HG02870 (cell line): ENCODE measurements at regions not wholly inside any gene's neighbourhood (a gene's known extent, or its start where the extent isn't known, plus 50 kb on each side); places are given as distances from the start of the nearest gene placed in this dataset.

ENCODE experiments used
- ATAC-seq: cut with Tn5 transposase; IDR thresholded peaks from one replicate; pipeline ENCODE4 v1.9.1; 2021; ENCODE audit warnings: mild to moderate bottlenecking, moderate library complexity; ENCODE audit not compliant: unreplicated experiment

DNA sequence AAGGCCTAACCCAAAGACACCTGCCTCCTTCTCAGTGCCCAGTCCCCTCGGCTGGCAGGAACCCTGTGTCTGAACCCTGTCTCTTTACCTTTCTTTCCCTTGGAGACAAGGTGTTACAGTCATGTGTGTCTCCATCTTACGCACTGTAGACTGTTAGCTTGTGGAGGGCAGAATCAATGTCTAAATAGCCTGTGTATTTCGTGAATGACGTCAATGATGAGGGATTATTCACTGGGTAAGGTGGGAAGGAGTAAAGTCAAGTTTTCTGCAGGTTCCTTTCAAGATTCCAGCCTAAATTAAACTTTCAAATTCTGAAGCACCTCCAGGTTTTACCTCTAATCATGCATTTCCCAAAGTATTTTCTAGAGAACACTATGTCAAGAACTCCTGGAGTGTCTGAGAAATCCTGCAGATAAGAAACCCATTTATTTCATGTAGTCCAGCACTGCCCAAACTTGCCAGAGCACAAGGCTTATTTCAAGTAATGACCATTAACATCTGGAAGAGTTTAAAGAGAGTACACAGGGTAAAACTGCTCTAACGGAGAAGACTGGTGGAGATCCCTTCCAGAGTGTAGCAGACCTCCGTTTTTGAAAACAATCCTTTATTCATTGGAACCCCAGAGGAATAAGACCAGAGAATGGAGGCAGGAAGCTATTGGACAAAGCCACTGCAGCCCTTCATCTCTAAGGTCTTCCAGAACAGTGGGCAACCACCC lies 72.8 kb downstream of the KCNF1 start:
- no peak for ATAC-seq

DNA sequence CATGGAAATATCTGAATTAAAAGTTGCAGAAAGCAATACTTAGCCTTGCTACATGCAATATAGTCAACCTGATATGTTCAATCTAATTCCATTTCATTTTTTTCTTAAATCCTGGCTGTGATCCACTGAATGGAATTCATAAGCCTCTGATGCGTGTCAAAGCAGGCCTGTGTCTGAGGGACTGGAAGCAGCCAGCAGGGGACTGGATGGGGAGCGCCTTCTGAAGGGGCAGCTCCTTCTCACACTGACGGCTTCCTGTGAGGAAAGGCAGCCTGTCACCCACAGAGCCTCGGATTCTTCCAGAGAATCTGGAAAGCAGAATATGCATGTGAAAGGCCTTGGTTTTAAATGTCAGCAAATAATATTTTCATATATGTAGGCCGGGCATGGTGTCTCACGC lies 73.5 kb downstream of the KCNF1 start:
- ATAC-seq: no peak

DNA sequence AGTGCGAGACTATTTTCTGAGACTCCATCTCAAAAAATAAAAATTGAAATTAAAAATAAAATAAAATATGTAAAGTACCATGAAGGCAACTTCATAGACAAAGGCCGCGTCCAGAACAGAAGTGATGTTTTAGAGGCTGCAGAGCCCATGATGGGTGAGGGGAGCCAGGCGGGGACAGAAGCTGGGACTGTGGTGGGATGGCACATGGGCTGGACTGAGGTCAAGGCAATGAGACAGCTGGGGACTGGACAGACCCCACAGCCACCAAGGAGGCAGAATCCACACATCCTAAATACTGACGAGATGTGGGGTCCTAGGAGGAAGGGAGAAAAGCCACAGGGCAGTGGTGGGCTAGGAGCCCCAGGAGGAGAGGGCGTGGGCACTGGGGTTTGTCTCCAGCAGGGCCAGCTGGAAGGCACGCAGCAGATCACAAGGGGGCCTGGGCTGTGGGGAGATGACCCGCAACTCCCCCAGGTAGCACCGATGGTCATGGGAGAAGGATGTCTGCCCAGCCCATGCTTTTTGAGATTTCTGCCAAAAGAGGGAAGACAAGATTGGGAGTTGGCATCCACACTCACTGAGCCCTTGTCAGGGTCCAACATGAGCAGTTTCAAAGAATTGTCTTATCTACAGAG lies 74.3 kb downstream of the KCNF1 start:
- ATAC-seq: no peak

DNA sequence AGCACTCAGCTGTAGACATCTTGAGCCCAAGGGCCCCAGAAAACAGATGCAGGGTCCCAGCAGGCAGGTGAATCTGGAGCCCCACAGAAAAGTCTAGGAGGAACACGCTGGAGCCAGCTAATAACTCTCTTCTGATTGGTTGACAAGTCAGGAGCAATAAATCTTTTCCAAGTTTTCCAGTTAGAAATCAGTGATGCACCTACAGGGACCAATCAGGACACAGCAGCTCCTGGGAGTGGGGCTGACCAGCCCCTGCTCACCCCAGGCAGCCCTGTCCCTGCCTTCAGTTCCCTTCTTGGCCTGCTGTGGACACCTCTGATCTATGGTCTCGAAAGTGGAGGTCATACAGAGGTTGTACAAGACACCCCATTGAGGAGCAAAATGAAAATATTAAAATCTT lies 75.7 kb downstream of the KCNF1 start:
- no peak for ATAC-seq

DNA sequence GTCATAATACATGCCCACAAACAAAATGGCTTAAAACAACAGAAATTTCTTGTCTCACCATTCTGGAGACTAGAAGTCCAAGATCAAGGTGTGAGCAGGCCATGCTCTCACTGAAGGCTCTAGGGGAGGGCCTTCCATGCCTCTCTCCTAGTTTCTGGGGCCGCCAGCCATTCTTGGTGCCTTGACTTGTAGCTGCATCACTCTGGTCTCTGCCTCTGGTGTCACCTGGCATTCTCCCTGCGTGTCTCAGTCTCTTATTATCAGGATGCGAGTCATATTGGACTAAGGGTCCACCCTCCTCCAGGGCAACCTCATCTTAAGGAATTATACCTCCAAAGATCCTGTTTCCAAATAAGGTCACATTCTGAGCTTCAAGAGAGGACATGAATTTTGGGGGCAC lies 76.1 kb downstream of the KCNF1 start:
- ATAC-seq: no peak

DNA sequence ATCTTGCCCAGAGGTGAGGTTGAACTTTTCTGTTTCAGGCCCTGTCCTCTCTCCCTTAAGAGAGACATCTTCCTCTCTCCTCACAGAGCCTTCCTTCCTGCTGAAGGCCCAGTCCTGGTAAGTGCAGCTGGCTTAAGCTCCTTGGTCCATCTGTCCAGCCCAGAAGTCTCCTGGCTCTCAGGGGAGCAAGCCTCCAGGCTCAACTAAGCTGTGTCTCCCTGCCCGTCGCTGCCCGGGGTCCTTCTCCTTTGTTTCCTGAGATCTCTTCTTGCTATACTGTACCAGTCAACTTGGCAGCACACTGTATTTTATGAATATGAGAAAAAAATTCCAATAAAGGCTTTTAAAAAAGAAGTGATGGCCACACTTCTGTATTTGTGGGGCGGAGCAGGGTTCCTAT lies 77.4 kb downstream of the KCNF1 start:
- ATAC-seq: no peak

DNA sequence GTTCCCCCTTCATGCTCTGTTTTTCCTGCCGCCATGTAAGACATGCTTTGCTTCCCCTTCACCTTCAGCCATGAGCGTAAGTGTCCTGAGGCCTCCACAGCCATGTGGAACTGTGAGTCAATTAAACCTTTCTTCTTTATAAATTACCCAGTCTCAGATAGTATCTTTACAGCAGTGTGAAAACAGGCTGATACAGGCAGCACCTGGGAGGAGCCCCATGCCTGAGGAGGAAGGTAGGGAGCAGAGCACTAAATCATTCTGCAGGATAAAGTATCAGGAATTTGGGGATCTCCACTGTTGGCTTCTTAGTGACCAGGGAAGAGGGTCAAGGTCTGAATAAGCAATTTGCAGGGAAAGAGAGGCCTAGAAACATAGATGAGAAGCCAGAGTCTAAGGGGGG lies 78.0 kb downstream of the KCNF1 start:
- ATAC-seq: no peak

DNA sequence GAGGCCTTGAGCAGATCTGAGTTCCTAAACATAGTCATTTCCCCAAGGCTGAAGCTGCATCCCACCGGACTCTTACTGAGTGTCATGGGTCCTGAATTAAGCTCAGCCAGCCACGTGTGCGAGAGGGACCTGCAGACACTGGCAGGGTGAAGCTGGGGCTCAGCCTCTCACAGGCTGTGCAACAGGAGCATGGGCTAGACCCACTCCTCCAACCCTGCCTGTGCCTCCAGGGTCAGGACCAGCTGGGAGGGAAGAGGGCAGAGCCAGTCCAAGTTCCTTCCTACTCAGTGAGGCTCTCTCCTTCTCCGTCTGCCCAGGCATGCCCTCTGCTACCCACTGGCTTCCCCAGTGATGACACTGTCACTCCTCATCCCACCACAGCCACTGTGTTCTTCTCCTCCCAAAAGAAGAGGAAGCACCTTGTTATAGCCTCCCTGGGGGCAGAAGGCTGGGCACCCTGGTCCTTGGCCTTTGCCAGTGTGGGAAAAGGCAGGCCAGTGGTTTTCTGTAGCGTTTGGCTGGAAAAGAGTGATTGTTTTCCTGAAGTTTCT lies 78.9 kb downstream of the KCNF1 start:
- ATAC-seq: no peak

DNA sequence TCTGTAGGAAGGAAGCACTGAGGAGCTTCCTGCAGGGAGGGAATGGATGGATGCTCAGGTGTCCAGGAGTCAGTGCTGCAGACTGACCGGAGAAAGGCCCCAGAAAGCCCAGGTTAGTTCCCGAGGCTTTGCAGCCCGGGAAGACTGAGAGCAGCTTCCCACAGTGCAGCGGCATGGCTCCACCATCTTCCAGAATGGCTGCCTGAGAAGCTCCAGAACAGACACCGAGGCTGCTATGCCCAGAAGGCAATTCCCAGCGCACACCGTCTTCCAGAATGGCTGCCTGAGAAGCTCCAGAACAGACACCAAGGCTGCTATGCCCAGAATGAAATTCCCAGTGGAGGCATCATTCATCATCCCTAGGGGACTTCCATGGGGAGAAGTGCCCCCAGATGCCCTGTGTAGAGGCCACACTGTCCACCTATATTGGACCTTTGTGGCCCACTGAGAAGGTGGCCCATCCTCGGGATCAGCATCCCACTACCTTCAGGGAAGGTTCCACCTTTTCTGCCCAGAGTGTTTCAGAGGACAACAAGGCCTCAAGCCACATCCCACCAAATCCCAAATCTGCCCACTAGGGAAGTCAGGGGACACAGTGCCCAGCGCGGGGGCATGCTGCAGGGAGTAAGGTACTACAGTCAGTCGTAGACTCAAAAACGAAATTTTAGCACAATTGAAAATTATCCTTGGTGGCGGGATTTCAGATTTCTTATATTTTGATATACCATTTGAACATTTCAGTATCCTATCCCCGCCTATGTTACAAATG lies 80.5 kb downstream of the KCNF1 start:
- ATAC-seq: no peak

DNA sequence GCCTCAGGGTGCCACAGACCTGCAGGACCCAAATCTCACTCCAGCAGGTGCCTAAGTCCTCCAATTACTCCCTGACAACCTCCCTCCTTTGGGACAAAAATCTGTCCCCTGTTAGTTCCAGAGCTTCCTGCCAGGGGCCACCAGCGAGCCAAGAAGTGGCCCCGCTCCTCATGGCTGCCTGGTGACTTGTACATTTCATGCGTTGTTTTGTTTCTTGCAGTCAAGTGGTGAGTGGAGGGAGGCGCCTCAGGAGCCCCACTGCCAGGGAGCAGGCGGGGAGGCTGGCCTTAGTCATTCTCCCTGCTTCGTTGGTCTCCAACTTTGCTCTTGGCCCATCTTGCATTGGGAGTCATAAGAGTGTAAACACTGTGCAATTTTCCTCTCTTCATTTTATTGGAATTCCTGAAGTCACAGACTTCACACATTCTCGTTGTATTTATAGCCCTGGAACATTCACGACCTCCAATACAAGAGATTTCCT lies 81.3 kb downstream of the KCNF1 start:
- no peak for ATAC-seq

DNA sequence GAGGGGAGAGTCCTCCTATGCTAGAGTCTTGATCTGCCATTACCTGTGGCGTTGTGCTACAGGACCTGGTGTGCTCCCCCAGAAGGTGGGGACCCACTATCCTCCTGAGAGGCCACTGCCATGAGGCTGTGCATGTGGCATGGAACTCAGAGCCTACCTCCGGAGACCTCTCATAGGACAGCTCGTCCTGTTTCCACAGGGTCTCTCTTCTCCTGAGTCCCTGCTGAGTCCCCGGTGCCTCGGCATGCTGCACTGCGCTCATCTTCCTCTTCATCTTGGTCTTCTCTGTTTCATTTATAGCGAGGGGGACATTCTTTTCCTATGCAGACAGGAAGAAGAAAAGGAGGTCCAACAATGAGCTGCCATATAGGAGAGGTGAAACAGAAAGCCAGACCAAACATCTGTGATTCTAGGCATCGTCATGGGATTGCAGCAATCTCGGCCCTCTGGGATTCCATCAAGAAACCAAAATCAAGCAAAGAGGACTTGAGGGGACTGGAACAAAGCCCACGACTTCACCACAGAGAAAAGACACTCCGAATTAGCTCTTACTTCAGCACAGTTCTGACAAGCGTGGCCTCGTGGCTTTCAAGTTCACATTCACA lies 83.7 kb downstream of the KCNF1 start:
- no peak for ATAC-seq

DNA sequence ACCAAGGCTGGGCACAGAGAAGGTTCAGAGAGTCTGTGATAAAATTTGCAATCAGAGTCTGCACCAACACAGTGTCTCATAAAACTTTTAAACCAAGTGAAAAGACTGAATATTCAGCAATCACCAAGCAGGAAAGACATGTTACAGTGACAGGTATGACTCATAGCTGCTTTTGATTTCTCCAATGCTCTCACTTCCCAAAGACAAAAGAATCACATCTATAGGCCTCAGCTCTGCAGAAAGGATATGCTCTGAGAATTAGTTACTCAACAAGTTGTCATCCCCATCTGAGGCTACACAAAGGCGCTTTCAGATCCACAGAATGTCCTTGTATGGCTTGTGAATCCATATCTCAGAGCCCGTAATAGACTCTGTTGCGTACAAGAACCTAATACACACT lies 92.5 kb downstream of the KCNF1 start:
- ATAC-seq: no peak

DNA sequence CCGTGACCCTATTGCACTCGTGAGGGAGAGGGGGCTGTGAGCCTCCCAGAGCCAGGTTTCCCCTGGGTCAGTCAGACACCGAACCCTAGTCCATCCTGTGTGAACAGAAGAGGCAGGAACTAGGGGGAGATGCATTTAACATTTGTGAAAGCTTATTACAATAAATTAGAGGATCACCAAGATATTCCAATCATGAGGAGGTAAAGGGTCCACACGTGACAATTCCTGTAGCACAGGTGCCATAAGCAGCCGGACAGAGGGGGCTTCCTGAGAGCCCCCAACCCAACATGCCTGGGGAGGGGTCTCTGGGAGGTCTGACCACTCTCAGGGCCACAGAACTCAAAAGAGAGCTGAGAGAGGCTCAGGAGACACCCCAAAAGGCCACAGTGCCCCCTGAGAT lies 93.3 kb downstream of the KCNF1 start:
- no peak for ATAC-seq

DNA sequence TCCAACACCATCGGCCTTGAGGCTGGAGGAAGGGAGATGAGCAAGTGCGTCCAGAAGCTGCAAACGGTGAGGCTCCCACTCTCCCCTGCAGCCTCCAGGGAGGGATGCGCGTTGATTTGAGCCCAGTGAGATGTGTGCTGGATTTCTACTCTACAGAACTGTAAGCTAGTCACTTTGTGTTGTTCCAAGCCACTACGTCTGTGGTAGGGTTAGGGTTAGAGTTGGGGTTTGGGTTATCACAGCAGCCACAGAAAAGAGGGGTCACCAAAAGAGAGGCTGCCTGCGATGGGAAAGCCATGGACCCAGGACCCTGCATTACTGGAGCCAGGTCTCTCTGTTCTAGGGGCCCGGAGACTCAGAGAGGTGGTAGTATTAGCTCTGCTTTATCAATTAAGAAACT lies 94.5 kb downstream of the KCNF1 start:
- no peak for ATAC-seq

DNA sequence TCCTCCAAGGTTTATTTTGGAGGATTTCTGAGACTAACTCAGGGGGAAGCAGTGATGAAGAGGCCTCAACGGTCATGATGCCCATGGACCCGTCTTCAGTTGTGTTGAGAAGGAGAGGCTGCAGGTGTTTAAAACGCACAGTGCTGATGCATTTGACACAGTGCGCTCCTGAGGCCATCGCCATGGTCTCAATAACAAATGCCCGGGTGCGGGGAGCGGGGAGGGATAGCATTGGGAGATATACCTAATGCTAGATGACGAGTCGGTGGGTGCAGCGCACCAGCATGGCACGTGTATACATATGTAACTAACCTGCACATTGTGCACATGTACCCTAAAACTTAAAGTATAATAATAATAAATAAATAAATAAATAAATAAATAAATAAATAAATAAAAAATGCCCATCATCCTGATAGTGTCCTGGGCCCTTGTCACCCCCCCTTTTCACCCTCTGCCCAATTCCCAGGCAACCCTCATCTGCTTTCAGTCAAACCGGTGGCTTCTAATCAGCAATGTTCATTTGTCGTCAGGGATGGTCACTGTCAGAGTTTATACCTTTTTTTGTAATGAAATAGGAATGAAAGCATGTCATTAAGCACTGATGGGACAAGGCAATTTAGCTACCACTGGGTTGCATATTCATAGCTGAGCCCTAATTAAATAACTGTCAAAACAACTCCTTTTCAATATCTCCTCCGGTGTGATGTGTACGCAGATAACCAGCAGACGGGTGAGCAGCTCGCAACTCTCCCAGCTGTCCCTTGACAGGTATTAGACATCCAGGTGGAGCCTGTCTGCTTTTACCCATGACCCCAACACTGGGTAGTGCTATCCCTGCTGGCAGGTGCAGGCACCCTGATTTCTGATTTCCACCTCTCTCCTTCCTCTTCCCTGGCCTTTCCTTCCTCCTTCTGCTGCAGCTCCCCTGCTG lies 95.9 kb downstream of the KCNF1 start:
- no peak for ATAC-seq

DNA sequence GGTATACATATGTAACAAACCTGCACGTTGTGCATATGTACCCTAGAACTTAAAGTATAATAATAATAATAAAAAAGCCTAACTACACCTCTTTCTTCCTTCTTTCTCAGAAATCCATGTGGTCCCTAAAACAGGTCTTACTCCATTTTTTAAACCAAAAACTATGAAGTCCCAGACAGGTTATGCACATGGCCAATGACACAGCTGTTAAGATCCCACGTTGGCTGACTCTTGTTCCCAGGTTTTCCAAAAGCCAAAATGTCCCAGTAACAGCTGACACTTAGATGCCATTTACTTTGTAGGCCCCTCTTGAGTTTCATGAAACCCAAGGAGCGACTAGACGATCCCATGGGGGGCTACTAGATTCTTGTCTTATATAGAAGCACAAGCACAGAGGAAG lies 97.0 kb downstream of the KCNF1 start:
- ATAC-seq: no peak

DNA sequence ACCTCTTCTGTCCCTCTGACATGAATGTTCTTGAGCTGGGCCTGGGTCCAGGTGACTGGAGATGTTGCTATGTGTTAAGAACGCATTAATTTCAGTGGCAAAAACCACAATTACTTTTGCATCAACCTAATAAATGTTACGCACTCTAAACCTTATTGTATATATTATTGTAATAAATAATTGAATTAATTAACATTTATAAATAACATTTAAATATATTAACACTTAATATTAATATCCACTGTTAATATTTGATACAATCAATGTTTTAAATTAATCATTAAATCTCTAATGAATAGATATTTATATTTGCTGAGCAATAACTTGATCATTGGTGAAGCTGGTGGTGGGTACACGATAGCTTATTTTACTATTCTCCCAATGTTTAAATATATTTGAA lies 97.4 kb downstream of the KCNF1 start:
- no peak for ATAC-seq

DNA sequence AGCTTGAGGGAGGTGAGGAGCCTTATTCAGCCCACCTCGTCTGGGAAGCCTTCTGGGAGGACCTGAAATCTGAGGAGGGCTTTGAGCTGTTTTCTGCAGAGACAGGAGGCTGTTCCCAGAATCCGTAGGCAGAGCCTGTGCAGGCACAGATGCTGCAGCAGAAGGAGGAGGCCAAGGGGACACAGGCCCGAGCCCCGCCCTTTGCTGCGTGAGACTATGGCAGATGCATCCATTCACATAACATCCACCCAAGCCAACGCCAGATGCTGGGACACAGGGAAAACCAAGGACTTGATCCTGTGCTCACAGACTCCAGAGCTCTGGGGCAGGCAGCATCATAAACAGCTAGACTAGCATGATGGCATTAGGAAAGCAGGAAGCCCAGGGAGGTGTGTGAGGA lies 98.2 kb downstream of the KCNF1 start:
- no peak for ATAC-seq

DNA sequence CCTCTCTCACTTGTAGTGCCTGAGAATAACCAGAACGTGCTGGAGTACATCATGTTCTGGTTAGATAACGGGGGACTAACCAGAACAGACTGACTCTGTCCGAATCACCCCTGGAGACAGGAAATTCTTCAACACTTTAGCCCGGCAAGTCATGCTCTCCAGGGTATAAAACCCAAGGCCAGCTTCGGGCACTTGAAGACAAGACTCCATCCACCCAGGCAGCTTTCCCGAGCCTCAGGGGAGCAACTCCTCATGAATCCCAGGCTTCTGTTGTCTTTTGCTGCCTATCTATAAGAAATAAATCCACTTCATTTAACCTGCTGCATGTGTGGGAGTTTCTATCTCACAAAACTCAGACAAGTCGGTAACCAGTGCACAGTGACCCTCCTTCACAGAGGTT lies 99.6 kb downstream of the KCNF1 start:
- no peak for ATAC-seq

DNA sequence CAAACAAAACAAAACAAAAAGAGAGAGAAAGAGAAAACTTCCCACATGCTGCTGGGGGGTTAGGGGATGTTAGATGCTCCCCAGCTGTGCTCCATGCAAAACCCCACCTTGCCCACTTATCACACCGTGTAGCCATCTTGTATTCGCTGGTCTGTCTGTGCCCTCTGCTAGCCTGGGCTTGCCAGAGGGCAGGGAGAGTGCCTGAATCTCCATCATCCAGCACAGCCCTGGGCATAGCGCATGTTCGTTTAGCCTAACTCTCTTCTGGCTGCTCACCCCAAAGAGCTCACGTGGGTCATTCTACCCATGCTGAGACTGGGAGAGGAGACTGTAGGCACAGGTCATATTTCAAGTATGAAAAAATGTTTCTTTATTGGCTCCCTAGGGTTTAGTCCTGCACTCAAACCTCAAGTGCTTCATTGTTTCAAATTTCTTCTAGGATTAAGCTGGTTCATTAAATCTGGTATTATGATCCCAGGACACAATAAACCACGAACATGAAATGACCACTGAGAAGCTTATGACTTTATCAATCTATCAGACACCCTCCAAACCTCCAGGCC lies 100.5 kb downstream of the KCNF1 start:
- ATAC-seq: no peak
